A172 (cell line): ENCODE measurements at regions not wholly inside any gene's neighbourhood (a gene's known extent, or its start where the extent isn't known, plus 50 kb on each side); places are given as distances from the start of the nearest gene placed in this dataset.
A peak's percentile ranks its signal among the peaks of the same experiment; 100 is the strongest.

Experiments
- DNase-seq: peaks from one replicate; pipeline ENCODE4 v3.0.0-alpha.2; 2015; ENCODE audit warnings: low spot score

DNA sequence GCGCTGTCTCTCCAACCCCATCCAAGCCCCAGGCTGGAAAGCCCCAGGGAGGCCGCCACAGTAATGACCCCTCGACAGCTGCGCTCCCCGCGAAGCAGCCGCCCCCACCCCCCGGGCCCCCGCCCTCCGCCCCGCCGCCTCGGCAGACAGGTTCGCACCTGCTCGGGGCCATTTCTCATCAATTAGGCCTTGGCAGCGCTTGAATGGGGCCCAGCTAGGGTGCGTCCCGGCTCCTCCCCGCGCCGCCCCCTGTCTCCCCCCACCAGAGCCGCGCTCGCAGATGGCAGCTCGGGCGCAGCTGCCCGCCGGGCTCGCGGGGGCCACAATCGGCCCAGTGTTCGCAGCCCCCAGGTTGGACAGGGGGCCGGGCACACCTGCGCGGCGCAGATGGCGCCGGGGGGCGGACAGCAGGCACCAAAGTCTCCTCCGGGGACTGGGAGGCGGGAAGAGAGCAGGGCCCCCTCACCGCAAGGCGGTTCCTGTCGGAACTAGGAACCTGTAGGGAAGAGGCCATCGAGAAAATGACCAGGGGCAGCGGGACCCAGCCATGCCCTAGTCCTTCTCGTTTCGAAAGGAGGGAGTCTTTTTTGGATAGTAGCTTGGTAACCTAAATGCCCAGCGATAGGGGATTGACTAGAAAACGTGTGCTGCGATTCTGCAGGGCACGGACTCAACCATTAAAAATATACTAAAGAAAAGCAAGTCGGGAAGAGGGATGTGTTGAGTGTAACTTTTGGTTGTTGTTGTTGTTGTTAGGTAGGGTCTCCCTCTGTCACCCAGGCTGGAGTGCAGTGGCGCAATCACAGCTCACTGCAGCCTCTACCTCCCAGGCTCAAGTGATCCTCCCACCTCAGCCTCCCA lies 83.2 kb upstream of the EYA2 start:
- no peak for DNase-seq

DNA sequence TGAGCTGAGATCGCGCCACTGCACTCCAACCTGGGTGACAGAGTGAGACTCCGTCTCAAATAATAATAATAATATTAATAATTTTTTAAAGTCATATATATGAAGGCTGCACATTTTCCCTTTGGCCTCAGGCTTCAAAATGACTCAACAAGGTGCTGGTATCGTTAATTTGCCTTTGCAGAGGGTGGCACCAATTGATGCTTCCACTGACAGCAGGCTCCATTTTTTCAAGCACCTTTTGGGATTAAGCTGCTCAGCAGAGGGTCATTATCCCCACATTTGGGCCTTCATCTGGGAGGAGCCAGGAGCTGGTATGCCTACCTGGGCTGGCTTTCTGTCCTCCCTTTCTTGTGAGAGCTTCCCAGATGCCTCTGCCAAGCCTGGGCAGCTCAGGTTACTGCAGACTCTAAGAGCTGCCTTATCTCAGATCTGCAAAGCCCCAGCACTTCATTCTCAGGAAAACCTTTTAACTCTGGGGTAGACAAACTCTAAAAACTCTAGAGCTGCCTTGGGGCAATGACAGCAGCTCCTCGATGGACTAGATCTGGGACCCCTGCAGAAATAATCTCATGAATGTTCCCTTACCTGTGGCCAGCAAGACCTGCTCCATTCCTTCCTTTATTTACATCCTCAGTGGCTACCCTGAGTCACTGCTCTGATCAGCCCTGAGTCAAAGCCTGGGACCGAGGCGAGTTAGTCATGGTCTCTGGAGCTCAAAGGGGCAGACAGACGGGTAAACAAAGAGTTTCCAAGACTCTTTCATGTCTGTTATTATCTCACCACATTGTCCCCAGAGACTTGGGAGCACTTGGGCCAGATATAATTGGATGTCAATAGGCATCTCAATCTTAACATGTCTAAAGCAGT lies 80.0 kb upstream of the EYA2 start:
- peak; percentile 59 for DNase-seq

- DNase-seq = no peak
These were observed 78.5 kb upstream of the EYA2 start for GRCh38 chr20:46816097-46816496.

- DNase-seq = no peak
These were observed 77.6 kb upstream of the EYA2 start for GRCh38 chr20:46816886-46817638.

GRCh38 chr20:46820682-46821081 lies 74.0 kb upstream of the EYA2 start:
- DNase-seq = no peak

DNA sequence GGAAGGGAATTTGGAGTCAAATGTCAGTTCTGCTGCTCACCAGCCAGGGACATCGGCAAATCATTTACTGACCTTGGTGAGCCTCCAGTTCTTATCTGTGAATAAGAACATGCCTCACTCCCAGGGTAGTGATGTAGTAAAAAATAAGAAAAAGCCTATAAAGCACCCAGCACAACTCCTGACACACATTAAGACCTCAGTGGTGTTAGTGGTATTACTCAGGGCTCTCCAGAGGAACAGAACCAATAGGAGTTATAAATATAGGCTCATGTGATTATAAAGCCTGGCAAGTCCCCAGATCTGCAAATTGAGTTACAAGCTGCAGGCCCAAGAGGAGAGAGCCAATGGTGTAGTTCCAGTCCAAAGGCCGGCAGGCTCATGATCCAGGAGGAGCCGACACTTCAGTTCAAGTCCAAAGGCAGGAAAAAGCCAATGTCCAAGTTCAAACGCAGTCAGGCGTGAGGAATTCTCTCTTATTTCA lies 71.3 kb upstream of the EYA2 start:
- DNase-seq = no peak

DNA sequence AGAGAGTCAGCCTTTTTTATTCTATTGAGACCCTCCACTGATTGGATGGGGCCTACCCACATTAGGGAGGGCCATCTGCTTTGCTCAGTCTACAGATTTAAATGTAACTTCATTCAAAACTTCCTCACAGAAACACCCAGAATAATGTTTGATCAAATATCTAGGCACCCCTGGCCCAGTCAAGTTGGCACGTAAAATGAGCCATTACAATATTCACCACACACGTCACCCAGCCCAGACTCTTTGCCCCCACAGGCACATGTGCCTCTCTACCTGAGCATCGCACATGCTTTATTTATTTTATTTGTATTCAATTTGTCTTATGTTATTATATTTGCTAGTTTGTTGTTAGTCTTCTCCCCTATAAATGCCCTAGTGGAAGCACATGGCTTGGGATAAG lies 70.9 kb upstream of the EYA2 start:
- no peak for DNase-seq

GRCh38 chr20:46826343-46826984 lies 68.2 kb upstream of the EYA2 start:
- no peak for DNase-seq

DNA sequence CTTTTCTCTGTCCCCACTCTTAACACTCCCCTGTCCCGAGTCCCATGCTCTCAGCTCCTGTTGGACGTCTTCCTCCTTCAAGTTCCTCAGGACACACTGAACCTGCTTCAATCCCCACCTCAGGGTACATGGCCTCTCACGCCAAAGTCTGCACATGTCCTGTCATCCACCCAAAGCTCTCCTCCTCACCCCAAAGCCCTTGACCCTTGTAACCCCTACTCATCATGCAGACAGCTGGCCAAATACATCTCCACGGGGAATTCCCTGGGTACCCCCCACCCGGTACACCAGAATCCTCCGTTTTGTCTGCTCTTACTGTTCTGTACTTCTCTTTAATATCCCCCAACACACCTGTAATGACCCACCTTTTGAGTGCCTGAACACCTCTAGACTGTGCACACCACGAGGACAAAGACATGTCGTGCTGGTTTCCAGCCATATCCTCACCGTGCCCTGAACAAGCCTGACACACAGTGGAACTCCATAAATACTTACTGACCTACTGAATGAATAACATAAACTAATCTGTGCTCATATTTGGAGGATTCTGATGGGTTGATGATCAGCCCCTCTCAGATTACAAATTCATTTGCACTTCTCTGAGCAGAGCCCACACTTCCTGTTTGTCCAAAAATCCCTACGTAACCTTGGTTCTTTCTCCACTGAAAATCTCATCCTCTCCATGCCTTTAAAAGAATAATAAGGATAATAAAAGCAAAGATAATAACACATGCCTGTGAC lies 66.8 kb upstream of the EYA2 start:
- no peak for DNase-seq

GRCh38 chr20:46828471-46828870 lies 66.2 kb upstream of the EYA2 start:
- peak; percentile 30 for DNase-seq

- DNase-seq = no peak
These were observed 63.6 kb upstream of the EYA2 start for GRCh38 chr20:46830886-46831632.

DNA sequence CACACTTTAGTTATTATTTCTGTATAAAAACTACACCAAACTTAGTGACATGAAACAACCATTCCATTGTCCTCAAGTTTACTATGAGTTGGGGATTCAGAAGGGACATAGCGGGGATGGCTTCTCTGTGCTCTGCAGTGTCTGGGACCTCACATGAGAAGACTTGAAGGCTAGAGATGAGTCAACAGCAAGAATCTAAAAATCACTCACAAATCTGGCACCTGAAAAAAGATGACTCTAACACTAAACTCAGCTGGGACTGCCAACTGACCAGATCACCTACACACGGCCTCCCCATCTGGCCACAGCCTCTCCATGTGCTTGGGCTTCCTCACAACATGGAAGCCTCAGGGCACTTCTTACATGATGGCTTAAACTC lies 63.0 kb upstream of the EYA2 start:
- DNase-seq = no peak

DNA sequence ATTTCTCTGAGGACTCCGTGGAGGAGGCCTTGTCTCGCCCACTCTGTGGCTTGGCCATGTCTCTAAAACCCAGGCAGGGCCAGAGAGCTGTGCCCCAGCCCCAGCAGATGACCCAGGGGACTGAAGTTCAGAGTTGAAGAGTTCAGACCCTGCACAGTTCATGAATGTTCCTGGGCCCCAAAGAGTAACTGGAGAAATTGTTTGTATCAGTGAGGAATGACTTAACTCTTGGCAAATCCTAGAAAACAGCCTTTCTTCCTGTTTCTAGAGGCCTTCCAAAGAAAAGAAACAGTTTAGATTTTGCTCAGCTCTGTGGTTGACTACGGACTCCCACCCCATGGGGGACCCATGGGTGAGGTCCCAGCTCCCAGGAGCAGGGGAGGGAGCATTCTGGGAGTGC lies 62.1 kb upstream of the EYA2 start:
- DNase-seq = no peak

DNA sequence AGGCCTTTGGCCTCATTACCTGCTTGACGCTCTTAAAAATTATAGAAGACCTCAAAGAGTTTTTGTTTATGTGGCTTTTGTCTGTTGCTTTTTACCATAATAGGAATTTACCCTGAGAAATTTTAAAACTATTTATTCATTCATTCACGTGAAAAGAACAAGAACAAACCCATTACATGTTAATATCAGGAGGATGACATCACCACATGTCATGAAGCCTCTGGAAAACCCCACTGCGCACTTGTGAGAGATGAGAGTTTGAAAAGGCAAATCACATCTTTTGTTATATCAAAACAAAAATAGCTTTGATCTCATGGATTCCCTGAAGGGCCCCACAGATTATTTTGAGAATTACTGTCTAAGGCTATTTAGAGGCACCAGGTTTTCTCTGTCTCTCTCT lies 61.3 kb upstream of the EYA2 start:
- DNase-seq = no peak

GRCh38 chr20:46835418-46835817 lies 59.2 kb upstream of the EYA2 start:
- DNase-seq = no peak

DNA sequence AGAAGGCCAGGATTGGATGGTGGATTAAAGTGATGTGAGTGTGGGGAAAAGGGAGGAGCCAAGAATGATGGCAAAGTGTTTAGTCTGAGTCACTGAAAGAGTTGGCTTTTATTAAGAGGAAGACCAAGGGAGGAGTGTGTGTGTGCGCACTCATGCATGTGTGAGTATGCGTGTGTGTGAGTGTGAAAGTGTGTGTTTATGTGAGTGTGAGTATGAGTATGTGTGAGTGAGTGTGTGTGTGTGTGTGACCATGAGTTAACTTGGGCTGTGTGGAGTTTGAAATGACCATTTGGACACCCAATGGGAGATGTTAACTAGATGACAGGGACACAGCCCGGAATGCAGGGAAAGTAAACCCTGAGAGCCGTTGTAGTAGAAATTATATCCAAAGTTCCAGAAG lies 57.6 kb upstream of the EYA2 start:
- no peak for DNase-seq

DNA sequence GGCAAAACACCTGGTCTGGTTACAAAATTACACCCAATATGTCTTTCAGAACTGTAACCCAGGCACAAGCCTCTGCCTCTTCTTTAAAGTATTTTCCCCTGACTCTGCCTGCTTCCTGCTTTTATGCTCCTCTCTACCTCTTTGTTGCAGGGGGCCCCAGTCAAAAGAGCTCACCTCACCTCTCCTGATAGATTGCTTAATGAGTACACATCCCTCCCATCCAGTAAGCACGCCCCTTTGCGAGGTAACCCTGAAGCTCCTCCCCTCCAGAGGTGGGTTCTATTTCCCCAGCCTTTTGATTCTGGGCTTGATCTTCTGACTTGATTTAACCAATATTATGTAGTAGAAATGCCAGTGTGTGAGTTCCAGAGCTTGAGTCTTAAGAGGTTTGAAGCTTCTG lies 56.6 kb upstream of the EYA2 start:
- DNase-seq = no peak

GRCh38 chr20:46840054-46840729 lies 54.5 kb upstream of the EYA2 start:
- DNase-seq = no peak
